ENCODE measurements at regions not wholly inside any gene's neighbourhood (a gene's known extent, or its start where the extent isn't known, plus 50 kb on each side); places are given as distances from the start of the nearest gene placed in this dataset.
"Not testable (repeated sequence)": the region's sequence is repeated elsewhere in the genome, so short reads cannot be mapped to it uniquely, and the experiment has no call there.

DNA sequence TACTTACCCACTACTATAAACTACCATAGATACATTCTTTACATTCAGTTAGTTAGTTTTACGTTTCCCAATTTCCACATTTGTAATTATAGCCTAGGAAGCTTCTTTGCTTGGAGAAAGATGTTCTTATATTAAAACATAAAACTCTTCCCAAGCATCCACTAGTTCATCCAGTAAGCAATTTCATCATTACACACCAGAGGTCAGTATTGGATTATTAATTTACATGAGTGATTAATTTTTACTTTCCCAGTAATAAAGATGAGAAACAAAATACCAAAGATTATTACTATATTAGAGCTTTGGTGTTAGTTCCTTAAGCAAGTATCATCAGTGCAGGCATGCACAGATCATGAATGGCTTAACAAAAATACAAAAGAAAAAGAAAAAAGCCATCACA lies 518.4 kb downstream of the TUBA3C start:
- POLR2A ChIA-PET; ATAC-seq (ENCODE audit: low read depth); H3K4me3 Mint-ChIP-seq; H3K36me3 Mint-ChIP-seq; H3K9me3 Mint-ChIP-seq; H3K27ac Mint-ChIP-seq; DNase-seq; H3K4me1 Mint-ChIP-seq; H3K27me3 Mint-ChIP-seq: not testable (repeated sequence)

DNA sequence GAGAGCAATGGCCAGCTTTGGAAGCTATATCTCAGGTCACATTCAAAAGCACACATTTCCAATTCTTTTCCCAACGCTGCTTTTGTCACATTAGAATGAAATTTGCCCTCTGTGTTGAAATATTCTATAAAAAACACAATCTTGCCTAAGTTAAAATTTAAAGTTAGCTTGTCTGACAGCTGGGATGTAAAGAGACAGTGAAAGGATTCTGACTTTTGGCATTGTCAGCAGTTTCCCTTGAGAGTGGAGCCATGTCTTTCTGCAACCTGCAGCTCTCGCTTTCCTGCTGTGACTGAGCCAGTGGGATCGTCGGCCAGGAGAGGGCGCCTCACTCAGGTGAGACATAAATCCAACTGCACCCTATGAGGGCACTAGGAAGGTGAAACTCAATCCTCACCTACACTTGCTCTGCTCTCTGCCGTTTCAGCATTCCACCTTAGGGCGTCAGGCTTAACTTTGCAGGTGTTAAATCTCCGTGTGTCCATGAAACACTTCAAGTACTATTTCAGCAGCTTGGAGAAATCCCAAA lies 537.9 kb downstream of the TUBA3C start:
- ATAC-seq (ENCODE audit: low read depth); H3K36me3 Mint-ChIP-seq; H3K27ac Mint-ChIP-seq; POLR2A ChIA-PET; H3K4me1 Mint-ChIP-seq; H3K27me3 Mint-ChIP-seq; DNase-seq; H3K4me3 Mint-ChIP-seq; H3K9me3 Mint-ChIP-seq: not testable (repeated sequence)

DNA sequence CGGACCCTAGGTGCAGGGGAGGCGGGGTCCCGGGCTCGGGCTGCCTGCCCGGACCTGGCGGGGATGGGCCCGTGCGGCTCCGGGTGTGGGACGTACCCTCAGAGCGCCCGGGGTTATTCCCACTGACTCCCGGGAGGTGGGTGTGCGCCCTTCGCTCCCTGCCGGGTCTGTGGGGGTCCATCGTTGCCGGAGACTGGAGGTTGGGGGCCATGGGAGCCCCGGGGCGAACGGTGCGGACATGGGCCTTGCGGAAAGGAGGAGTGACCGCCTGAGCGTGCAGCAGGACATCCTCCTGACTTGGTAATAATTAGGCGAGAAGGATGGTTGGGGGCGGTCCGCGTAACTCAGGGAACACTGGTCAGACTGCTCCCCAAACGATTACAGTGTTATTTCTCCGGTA lies 552.7 kb downstream of the TUBA3C start:
- DNase-seq; H3K4me3 Mint-ChIP-seq; H3K9me3 Mint-ChIP-seq; H3K27ac Mint-ChIP-seq; H3K27me3 Mint-ChIP-seq; POLR2A ChIA-PET; ATAC-seq (ENCODE audit: low read depth); H3K4me1 Mint-ChIP-seq; H3K36me3 Mint-ChIP-seq: not testable (repeated sequence)

DNA sequence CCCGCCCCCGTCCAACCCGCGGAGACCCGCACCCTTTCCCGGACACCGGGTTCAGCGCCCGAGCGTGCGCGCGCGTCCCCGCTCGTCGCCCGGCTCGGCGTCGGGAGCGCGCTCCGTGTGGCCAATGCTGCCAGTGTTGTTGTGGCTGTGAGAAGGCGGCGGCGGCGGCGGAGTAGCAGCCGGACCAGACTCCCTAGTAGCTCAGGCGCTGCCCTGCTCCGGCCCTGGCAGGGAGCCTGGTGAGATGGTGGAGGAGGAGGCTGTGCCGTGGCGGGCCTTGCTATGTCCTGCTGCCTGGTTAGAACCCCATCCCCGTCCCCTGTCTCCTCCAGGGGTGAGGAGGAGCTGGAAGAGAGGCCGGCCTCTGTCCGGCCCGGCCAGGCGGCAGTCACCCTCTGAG lies 553.2 kb downstream of the TUBA3C start:
- Mint-ChIP-seq H3K36me3 (no peaks in the 10 kb centered on the region), H3K27ac (no peak overlapping the region), H3K27me3 (no peaks in the 10 kb centered on the region), H3K4me3 (no peak overlapping the region), H3K9me3 (peaks cover 3% of the 10 kb centered on the region), H3K4me1 (no peaks in the 10 kb centered on the region)
- POLR2A ChIA-PET: no interaction called here
- DNase-seq (no peak), ATAC-seq (ENCODE audit: low read depth) (no peak)

DNA sequence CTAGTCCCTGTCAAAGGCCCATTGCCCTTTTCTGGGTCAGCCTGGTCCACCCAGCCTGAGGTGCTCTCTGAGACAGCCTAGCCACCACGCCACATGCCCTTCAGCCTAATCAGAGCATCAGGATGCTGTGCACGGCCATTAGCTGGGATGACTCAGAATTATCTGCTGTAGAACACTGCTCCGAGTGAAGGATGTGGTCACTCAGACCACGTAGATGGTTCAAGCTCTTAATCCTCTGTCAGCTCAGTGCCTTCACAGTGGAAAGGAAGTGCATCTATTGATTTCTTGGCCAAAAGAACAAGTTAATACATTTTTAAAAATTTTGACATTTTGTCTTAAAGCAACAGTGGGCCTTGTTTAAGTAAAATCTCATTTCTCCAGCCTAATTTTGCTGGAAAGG lies 557.6 kb downstream of the TUBA3C start:
- H3K4me3 Mint-ChIP-seq; H3K27ac Mint-ChIP-seq; H3K36me3 Mint-ChIP-seq; H3K27me3 Mint-ChIP-seq; H3K9me3 Mint-ChIP-seq; POLR2A ChIA-PET; ATAC-seq (ENCODE audit: low read depth); H3K4me1 Mint-ChIP-seq; DNase-seq: not testable (repeated sequence)

DNA sequence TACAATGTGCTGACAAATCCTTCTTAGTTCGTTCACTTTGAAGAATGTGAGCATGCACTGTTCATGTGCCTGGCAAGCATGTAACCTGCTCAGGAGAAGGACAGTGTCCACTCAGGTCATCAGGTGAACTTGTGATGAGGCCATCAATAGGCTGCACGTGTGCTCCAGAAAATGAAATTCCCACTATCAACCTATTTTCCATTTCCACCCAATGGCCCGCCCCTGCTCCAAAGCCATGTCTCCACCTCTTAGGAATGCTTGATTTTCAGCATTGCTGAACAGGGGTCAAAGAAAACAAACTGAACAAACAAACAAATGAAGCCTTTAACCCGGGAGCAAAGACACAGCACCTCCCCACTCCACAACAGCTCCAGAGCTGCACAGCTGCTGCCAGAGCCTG lies 563.2 kb downstream of the TUBA3C start:
- DNase-seq; H3K9me3 Mint-ChIP-seq; H3K4me3 Mint-ChIP-seq; POLR2A ChIA-PET; H3K27ac Mint-ChIP-seq; H3K27me3 Mint-ChIP-seq; ATAC-seq (ENCODE audit: low read depth); H3K36me3 Mint-ChIP-seq; H3K4me1 Mint-ChIP-seq: not testable (repeated sequence)

DNA sequence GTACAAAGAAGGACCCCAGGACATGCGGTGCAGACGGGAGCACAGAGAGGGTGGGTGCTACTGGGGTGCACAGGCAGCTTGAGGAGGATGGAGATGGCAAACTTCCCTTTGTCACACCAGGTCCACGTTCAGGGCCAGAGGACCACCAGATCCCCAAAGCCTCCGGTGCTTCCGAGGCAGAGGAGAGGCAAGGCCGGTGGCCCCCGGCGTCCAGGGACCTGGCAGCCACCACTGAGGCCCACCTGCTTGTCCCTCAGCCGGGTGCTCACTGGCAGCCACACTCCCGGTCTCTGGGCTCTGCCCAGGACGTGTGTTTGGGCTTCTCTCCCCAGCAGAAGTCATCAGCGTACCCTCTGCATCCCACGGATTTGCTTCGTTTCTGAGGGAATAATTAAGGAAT lies 571.1 kb downstream of the TUBA3C start:
- H3K9me3 Mint-ChIP-seq; H3K27me3 Mint-ChIP-seq; H3K4me3 Mint-ChIP-seq; POLR2A ChIA-PET; DNase-seq; H3K27ac Mint-ChIP-seq; H3K36me3 Mint-ChIP-seq; H3K4me1 Mint-ChIP-seq; ATAC-seq (ENCODE audit: low read depth): not testable (repeated sequence)

DNA sequence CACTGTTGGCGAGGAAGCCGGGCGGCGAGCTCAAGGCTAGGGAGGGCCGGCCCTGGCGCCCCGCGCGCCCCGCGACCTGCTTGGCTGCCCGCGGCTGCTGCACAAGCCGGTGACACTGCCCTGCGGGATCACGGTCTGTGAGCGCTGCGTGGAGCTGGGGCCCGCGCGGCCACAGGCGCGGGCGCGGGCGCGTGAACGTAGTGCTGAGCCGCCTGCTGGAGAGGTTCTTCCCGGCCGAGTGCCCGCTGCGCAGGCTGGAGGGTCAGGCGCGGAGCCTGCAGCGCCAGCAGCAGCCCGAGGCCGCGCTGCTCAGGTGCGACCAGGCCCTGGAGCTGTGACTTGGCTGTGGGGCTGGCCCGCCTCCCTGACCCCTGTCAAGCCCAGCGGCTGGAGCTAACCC lies 572.3 kb downstream of the TUBA3C start:
- DNase-seq; POLR2A ChIA-PET; H3K27ac Mint-ChIP-seq; H3K27me3 Mint-ChIP-seq; H3K4me1 Mint-ChIP-seq; H3K4me3 Mint-ChIP-seq; H3K9me3 Mint-ChIP-seq; H3K36me3 Mint-ChIP-seq; ATAC-seq (ENCODE audit: low read depth): not testable (repeated sequence)

DNA sequence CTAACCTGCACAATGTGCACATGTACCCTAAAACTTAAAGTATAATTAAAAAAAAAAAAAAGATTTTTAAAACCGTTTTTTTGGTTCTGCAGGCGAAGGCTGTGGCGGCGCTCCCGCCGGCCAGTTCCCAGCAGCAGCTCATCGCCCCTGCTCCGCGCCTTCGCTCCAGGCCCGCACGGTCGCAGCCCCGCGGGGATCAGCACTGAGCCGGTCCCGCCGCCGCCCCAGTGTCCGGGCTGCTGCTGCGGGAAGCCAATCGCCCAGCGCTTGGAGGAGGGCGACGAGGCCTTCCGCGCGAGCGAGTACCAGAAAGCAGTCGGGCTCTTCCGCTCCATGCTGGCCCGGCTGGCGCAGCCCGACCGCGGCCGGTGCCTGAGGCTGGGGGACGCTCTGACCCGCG lies 572.8 kb downstream of the TUBA3C start:
- H3K36me3 Mint-ChIP-seq; H3K27ac Mint-ChIP-seq; H3K4me1 Mint-ChIP-seq; H3K4me3 Mint-ChIP-seq; H3K27me3 Mint-ChIP-seq; DNase-seq; ATAC-seq (ENCODE audit: low read depth); H3K9me3 Mint-ChIP-seq; POLR2A ChIA-PET: not testable (repeated sequence)

DNA sequence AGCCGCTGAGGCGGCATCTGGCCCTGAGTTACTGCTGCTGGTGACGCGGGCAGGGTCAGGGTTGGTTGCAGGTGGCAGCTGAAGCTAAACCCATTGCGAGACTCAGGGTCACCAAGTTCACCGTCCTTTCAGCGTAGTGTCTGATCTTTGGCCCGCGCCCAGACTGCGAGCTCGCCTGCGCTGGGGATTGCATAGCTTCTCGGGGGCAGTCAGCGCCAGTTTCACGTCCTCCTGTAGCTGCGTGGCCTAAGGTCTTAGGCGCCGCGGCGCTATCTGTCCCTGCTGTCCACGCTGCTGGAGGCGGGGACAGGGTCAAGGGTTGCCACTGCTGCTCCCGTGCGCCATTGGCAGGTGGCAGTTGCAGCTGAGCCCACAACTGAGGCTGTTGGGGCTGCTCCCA lies 581.3 kb downstream of the TUBA3C start:
- not testable (repeated sequence) for H3K4me3 Mint-ChIP-seq; H3K36me3 Mint-ChIP-seq; ATAC-seq (ENCODE audit: low read depth)

DNA sequence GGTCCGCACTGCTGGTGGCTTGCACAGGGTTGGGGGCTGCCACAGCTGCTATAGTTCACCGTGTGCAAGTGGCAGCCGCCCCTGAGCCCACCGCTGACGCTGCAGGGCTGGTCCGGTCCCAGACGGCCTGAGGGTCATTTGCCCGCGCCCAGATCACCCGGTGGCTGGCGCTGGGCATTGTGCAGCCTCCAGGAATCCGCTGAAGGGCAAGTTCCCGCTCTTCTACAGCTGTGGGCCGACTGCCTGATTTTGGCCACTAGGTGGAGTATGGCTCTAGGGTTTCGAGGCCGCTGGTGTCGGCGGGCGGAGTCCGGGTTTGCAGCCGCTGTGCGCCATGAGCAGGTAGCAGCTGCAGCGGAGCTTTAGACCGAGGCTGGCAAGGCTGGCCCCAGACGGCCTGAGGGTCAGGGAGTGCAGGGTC lies 581.8 kb downstream of the TUBA3C start:
- H3K9me3 Mint-ChIP-seq; H3K27me3 Mint-ChIP-seq; H3K36me3 Mint-ChIP-seq; H3K27ac Mint-ChIP-seq; H3K4me3 Mint-ChIP-seq; ATAC-seq (ENCODE audit: low read depth); DNase-seq; H3K4me1 Mint-ChIP-seq; POLR2A ChIA-PET: not testable (repeated sequence)

More for the DNA sequence above, 581.3 kb downstream of the TUBA3C start:
- POLR2A ChIA-PET, H3K9me3 Mint-ChIP-seq, DNase-seq, H3K27me3 Mint-ChIP-seq, H3K4me1 Mint-ChIP-seq, H3K27ac Mint-ChIP-seq: not testable (repeated sequence)

DNA sequence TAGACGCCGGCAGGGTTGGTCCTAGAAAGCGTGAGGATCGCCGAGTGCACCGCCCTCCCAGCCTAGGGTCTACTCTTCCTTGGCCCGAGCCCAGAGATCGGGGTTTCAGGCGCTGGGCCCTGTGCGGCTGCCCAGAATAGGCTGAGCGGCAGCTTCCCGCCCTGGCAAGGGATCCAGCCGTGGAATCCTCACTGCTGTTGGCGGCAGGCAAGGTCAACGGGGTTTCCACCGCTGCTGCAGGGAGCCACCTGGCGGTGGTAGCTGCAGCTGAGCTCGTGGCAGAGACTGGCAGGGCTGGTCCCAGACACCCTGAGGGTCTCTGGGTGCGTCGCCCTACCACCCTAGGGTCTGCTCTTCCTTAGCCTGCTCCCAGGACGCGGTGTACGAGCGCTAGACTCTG lies 583.1 kb downstream of the TUBA3C start:
- H3K9me3 Mint-ChIP-seq; POLR2A ChIA-PET; DNase-seq; H3K27ac Mint-ChIP-seq; H3K4me1 Mint-ChIP-seq; ATAC-seq (ENCODE audit: low read depth); H3K27me3 Mint-ChIP-seq; H3K4me3 Mint-ChIP-seq; H3K36me3 Mint-ChIP-seq: not testable (repeated sequence)

DNA sequence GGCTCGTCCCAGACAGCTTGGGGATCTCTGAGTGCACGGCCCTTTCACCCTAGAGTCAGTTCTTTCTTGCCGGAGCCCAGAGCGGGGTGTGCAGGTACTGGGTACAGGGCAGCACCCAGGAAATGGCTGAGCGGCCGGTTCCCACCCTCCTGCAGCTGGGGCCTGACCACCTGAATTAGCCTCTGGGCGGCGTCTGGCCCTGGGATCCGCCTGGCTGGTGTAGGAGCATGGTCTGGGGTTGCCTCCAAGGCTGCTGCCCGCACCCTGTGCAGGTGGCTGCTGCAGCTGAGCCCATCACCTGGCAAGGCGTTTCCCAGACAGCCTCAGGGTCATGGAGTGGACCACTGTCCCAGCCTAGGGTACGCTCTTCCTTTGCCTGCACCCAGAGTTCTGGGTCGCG lies 583.7 kb downstream of the TUBA3C start:
- H3K4me3 Mint-ChIP-seq; H3K36me3 Mint-ChIP-seq; H3K27ac Mint-ChIP-seq; ATAC-seq (ENCODE audit: low read depth); H3K9me3 Mint-ChIP-seq; POLR2A ChIA-PET; H3K4me1 Mint-ChIP-seq; H3K27me3 Mint-ChIP-seq; DNase-seq: not testable (repeated sequence)

DNA sequence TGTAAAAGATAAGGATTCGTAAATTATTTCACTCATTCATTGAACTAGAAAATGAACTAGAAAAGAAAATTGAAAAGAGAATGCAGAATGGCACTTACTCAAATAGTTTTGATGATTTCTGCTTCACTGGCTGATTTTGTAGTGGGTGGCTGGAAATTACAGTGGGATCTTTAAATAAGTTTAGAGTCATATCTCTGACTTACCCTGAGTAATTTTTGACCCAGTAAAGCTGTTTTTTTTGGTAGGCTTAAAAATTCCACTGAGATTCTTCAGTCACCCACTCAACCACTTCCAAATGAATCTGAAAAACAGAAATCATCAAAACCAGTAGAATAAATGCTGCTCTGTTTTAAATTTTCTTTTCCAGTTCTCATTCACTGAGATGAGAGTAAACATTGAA lies 604.5 kb downstream of the TUBA3C start:
- H3K4me3 Mint-ChIP-seq: not testable (repeated sequence)

DNA sequence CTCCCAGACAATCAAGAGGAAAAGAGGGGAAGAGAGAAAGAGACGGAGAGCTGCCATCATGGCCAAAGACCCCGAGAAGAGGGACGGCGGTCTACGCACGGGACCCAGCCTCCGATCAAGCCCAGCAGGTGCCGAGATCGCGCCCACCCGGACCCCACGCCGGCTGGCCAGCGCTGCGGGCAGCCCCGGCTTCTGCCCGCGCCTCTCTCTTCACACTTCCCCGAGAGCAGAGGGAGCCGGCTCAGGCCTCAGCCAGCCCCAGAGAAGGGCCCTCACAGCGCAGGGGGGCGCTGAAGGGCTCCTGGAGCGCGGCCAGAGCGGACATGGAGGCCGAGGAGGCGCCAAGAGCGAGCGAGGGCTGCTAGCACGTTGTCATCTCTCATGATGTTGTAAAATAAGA lies 613.7 kb downstream of the TUBA3C start:
- H3K27ac Mint-ChIP-seq; H3K27me3 Mint-ChIP-seq; H3K4me1 Mint-ChIP-seq; H3K9me3 Mint-ChIP-seq; H3K36me3 Mint-ChIP-seq; ATAC-seq (ENCODE audit: low read depth); DNase-seq; POLR2A ChIA-PET; H3K4me3 Mint-ChIP-seq: not testable (repeated sequence)

More for the DNA sequence above, 604.5 kb downstream of the TUBA3C start:
- H3K27ac Mint-ChIP-seq; H3K27me3 Mint-ChIP-seq; DNase-seq; H3K36me3 Mint-ChIP-seq; POLR2A ChIA-PET; ATAC-seq (ENCODE audit: low read depth); H3K4me1 Mint-ChIP-seq; H3K9me3 Mint-ChIP-seq: not testable (repeated sequence)

Data from activated naive CD8-positive, alpha-beta T cell treated with anti-CD3 and anti-CD28 coated beads, Interleukin-2, amount 10 ng/mL, durations not matched to agents 7 days and 5 days (primary cell).